CD4-positive, alpha-beta T cell (primary cell): ENCODE measurements at regions not wholly inside any gene's neighbourhood (a gene's known extent, or its start where the extent isn't known, plus 50 kb on each side); places are given as distances from the start of the nearest gene placed in this dataset.

ENCODE experiments used
- ATAC-seq: fragments of 200-7000 bp; cut with Tn5 transposase; one replicate; pipeline ENCODE4 v1.10.0; 2022; ENCODE audit warnings: mild to moderate bottlenecking; ENCODE audit not compliant: poor library complexity
- CTCF ChIA-PET: fragments of 350-600 bp; sonication (Branson Sonifier 250); formaldehyde crosslinking; loops from one replicate; lab custom pipeline; 2021; ENCODE audit warnings: antibody characterized with exemption, inconsistent platforms; lab: Charles Lee
- POLR2A ChIA-PET: fragments of 350-600 bp; sonication (Branson Sonifier 250); formaldehyde crosslinking; loops from one replicate; lab custom pipeline; 2021; ENCODE audit warnings: antibody characterized with exemption, inconsistent platforms; lab: Charles Lee
- DNase-seq, 14 experiments: peaks; one replicate each; pipeline ENCODE4 v3.0.0-alpha.2; 2013 to 2020; ENCODE audit warnings: mixed read lengths in 2 of 14
- H3K27ac ChIP-seq, 2 donors: one replicate each; pipeline versions ENCODE4 v1.5.1 to v1.7.0; 2013; ENCODE audit warnings: low read length in 2 of 2, low read depth in 1 of 2, mild to moderate bottlenecking in 1 of 2
- H3K27me3 ChIP-seq, 2 experiments: 1 replicate in 1 of 2; 2 replicates in 1 of 2; pipeline versions ENCODE4 v1.6.1 to v1.7.0; 2013; ENCODE audit warnings: low read length in 2 of 2, control low read depth in 1 of 2, mild to moderate bottlenecking in 1 of 2, moderate library complexity in 1 of 2; ENCODE audit not compliant: insufficient read depth in 2 of 2, control insufficient read depth in 1 of 2
- H3K36me3 ChIP-seq: one replicate; pipeline ENCODE4 v1.6.1; 2013; ENCODE audit warnings: low read length, control low read depth; ENCODE audit not compliant: insufficient read depth
- H3K4me1 ChIP-seq: one replicate; pipeline ENCODE4 v1.6.1; 2013; ENCODE audit warnings: low read length, control low read depth; ENCODE audit not compliant: insufficient read depth
- H3K4me3 ChIP-seq: one replicate; pipeline ENCODE4 v1.5.1; 2013; ENCODE audit warnings: mild to moderate bottlenecking, low read length, moderate library complexity
- H3K9me3 ChIP-seq, 2 experiments: 1 replicate in 1 of 2; 2 replicates in 1 of 2; pipeline versions ENCODE4 v1.6.1 to v1.7.0; 2013; ENCODE audit warnings: low read length in 2 of 2, mild to moderate bottlenecking in 2 of 2, control low read depth in 1 of 2, moderate library complexity in 1 of 2; ENCODE audit not compliant: control insufficient read depth in 1 of 2, insufficient read depth in 1 of 2
- H3K27ac Mint-ChIP-seq: one replicate; pipeline ENCODE4 v1.8.0; 2020; ENCODE audit warnings: mixed read lengths
- H3K27me3 Mint-ChIP-seq: one replicate; pipeline ENCODE4 v1.8.0; 2021; ENCODE audit warnings: mixed read lengths
- H3K36me3 Mint-ChIP-seq: one replicate; pipeline ENCODE4 v1.8.0; 2021; ENCODE audit warnings: low read depth, mixed read lengths
- H3K4me1 Mint-ChIP-seq: one replicate; pipeline ENCODE4 v1.8.0; 2021; ENCODE audit warnings: low read depth, mixed read lengths
- H3K4me3 Mint-ChIP-seq: one replicate; pipeline ENCODE4 v1.8.0; 2020; ENCODE audit warnings: mild to moderate bottlenecking, mixed read lengths
- H3K9me3 Mint-ChIP-seq: one replicate; pipeline ENCODE4 v1.8.0; 2020; ENCODE audit warnings: mixed read lengths
- intact Hi-C, 2 experiments: fragments of 100-400 bp; cut with DNase I in 1 of 2; cut with micrococcal nuclease in 1 of 2; formaldehyde crosslinking; loops; one replicate each; pipeline versions ENCODE4 v1.15.1 to v1.9.0; 2023 to 2025; cut with DNase I, micrococcal nuclease
- TF ChIP-seq, protein P1 (sequence below): fragments of 200-600 bp; IDR thresholded peaks from one replicate; pipeline ENCODE4 v1.8.0; 2022; ENCODE audit warnings: antibody characterized with exemption, mild to moderate bottlenecking

DNA sequence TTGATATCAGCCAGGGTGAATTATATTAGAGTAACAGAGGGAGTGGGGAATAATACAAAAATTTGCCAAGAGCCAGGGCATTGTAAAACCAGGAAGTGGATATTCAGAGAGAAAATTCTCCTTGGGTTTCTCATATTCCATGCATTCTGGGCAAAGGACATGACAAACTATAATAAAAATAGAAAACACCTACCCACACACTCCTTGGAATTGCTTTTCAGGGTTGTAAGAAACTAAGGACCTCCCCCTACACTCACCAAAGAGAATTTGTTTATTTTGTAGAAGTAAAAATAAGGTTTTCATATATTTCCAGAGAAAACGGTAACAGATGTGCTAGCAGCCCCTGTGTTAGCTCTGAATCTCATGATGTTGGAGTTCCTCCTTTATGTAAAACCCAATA, 649.6 kb downstream of the SLITRK1 start:
- POLR2A ChIA-PET: no interaction called here

DNA sequence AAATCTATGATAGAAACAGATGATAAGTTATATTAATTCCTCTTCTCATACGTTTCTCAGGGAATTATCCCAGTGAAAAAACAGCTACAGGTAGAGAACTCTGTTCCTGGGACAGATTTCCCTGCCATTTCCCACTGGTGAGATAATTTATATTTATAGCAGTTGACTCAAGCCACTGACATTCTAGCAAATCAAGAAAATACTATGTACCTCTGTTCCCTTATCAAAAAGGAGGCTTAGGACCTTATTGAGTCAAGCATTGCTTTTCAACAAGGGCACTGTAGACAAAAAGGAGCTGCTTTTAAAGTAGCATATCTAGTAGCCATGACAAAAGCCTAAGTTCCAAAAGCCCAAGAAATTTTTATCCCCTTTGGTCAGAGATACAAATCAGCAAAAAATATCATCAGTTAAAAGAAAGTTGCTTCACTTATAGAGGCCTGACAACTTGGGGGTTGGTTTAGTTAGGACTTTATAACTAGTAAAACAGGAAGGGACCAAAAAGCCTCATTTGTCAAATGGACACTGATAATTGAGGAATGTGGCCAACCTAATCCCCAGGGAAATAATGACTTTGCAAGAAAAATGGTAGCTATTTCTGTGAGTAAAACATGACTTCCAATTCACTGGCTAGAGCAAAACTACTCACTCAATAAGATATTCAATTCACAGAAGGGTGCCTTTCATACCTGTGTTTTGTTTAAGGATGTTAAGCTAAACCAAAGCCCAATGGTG, 652.5 kb downstream of the SLITRK1 start:
- Histone ChIP-seq H3K4me1 (no peaks in the 10 kb centered on the region), H3K27me3 (no peaks in the 10 kb centered on the region), H3K9me3 (no peaks in the 10 kb centered on the region), H3K27ac (no peak overlapping the region), H3K4me3 (no peak overlapping the region), H3K36me3 (no peaks in the 10 kb centered on the region)
- H3K4me3 Mint-ChIP-seq: no peak overlapping the region
- no peak overlapping the region for H3K27ac Mint-ChIP-seq
- no peak for ATAC-seq
- intact Hi-C loops: no loop called here
- TF ChIP-seq, protein P1, sequence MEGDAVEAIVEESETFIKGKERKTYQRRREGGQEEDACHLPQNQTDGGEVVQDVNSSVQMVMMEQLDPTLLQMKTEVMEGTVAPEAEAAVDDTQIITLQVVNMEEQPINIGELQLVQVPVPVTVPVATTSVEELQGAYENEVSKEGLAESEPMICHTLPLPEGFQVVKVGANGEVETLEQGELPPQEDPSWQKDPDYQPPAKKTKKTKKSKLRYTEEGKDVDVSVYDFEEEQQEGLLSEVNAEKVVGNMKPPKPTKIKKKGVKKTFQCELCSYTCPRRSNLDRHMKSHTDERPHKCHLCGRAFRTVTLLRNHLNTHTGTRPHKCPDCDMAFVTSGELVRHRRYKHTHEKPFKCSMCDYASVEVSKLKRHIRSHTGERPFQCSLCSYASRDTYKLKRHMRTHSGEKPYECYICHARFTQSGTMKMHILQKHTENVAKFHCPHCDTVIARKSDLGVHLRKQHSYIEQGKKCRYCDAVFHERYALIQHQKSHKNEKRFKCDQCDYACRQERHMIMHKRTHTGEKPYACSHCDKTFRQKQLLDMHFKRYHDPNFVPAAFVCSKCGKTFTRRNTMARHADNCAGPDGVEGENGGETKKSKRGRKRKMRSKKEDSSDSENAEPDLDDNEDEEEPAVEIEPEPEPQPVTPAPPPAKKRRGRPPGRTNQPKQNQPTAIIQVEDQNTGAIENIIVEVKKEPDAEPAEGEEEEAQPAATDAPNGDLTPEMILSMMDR: no peak
- peaks cover 2% of the 10 kb centered on the region for H3K9me3 Mint-ChIP-seq
- H3K36me3 Mint-ChIP-seq: no peaks in the 10 kb centered on the region
- no peaks in the 10 kb centered on the region for H3K4me1 Mint-ChIP-seq
- POLR2A ChIA-PET: no interaction called here
- no peak for DNase-seq
- CTCF ChIA-PET: no interaction called here
- H3K27me3 Mint-ChIP-seq: no peaks in the 10 kb centered on the region

More for the DNA sequence above, 649.6 kb downstream of the SLITRK1 start:
- no peaks in the 10 kb centered on the region for H3K9me3 ChIP-seq
- Mint-ChIP-seq H3K4me3 (no peak overlapping the region), H3K36me3 (no peaks in the 10 kb centered on the region), H3K4me1 (no peaks in the 10 kb centered on the region), H3K27ac (no peak overlapping the region), H3K27me3 (no peaks in the 10 kb centered on the region), H3K9me3 (peaks cover 2% of the 10 kb centered on the region)
- CTCF ChIA-PET: no interaction called here
- TF ChIP-seq, protein P1: no peak
- DNase-seq (no peak), ATAC-seq (no peak)
- no peak overlapping the region for H3K27ac ChIP-seq
- no peaks in the 10 kb centered on the region for H3K27me3 ChIP-seq
- no peak overlapping the region for H3K4me3 ChIP-seq
- no peaks in the 10 kb centered on the region for H3K4me1 ChIP-seq
- H3K36me3 ChIP-seq: no peaks in the 10 kb centered on the region
- intact Hi-C loops: no loop called here

DNA sequence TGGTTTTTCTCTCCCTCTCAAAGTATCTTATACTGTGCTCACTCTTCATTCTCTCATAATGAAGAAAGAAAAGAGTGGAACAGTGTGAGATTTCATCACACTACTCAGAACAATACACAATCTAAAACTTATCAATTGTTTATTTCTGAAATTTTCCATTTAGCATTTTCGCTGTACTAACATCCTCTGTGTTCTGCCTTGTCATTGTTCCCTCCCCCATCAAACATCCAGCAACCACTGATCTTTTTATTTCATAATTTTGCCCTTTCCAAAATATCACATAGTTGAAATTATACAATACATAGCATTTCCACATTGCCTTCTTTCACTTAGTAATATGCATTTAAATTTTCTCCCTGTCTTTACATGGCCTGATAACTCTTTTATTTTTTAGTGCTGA, 658.7 kb downstream of the SLITRK1 start:
- ChIA-PET CTCF (no interaction called here), POLR2A (no interaction called here)
- DNase-seq (no peak), ATAC-seq (no peak)
- H3K27me3 ChIP-seq: no peaks in the 10 kb centered on the region
- no peaks in the 10 kb centered on the region for H3K4me1 ChIP-seq
- Mint-ChIP-seq H3K27ac (no peak overlapping the region), H3K4me1 (no peaks in the 10 kb centered on the region), H3K36me3 (no peaks in the 10 kb centered on the region), H3K27me3 (no peaks in the 10 kb centered on the region), H3K4me3 (no peak overlapping the region), H3K9me3 (no peaks in the 10 kb centered on the region)
- H3K36me3 ChIP-seq: no peaks in the 10 kb centered on the region
- H3K9me3 ChIP-seq: no peaks in the 10 kb centered on the region
- no peak overlapping the region for H3K27ac ChIP-seq
- no peak overlapping the region for H3K4me3 ChIP-seq
- TF ChIP-seq, protein P1: no peak
- intact Hi-C loops: no loop called here
